Left renal cortex interstitium (tissue), 4 donors: ENCODE measurements at regions not wholly inside any gene's neighbourhood (a gene's known extent, or its start where the extent isn't known, plus 50 kb on each side); places are given as distances from the start of the nearest gene placed in this dataset.

Experiments
- DNase-seq, 4 donors: peaks; one replicate each; pipeline ENCODE4 v3.0.0-alpha.2; 2013; ENCODE audit warnings: low read depth in 4 of 4, low spot score in 2 of 4, missing footprints in 1 of 4

DNA sequence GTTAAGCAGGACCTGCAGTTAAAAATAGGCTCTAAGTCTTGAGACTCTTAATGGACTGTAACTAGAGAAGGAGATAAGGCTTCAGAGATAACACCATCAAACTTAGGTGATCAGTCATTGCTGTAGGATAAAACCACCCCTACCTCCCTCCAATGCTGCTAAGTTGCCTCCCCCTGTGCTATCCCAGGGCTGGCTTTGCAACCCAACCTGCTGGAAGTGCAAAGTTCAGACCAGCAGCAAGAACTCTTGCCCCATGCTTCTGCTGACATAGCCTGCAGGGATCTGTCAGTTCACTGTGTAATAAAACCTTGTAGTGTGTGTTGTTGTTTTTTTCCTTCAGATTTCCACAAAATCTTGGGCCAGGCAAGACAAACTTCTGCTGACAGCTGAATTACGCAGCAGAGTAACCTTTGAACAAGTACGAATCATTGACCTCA is 57.4 kb upstream of the EPB41L3 start:
- DNase-seq, result no peak

DNA sequence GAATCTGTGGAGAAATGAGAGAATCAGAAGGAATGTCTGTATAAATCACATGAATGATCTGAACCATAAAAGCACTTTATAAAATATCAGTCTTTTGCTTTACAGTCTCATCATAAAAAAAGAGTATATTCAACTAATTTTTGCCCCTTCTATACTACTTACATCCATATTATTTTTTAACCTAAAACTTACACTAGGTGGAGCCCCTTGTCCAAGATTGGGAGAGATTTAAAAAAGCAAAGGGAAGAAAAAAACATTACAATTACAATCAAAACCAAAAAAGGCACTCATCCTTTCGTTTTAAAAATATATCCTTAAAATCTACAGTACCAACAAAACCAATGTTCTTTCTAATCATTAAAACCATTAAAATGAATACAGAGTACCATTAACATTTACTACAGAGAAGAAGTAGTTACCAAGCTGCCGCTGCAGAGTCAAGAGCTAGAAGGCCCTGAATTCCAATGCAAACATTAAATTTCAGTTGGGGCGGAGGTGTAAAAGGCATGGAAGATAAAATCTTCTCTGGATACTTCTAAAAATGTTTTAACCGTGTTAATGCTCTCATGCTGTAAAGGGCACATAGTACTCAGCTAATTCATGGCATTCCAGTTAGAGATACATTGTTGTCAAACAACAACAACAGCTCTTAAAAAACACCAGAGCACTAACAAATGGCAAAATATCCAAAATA is 56.7 kb upstream of the EPB41L3 start:
- peak in 1 of 4 donors; percentile 36 for DNase-seq

DNA sequence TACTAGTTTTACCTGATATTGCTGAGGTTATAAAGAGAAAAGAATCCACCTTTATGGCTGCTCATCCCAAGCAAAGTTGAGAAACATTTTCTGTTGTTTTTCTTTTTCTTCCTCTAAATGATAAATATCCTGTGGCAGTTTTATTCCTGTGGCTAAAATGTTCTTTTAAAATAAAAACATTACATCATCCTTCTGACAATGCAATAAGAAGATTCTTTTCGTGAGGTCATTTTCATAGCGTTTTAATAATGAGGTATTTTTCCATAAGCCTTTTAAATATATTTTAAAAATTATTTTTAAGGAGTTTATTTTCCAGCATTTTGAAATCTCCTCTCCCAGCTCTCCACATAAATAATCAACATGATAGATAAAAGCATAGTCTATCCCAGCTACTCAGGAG is 52.8 kb upstream of the EPB41L3 start:
- no peak for DNase-seq
